ENCODE measurements at regions not wholly inside any gene's neighbourhood (a gene's known extent, or its start where the extent isn't known, plus 50 kb on each side); places are given as distances from the start of the nearest gene placed in this dataset.
A peak's percentile ranks its signal among the peaks of the same experiment; 100 is the strongest.

DNA sequence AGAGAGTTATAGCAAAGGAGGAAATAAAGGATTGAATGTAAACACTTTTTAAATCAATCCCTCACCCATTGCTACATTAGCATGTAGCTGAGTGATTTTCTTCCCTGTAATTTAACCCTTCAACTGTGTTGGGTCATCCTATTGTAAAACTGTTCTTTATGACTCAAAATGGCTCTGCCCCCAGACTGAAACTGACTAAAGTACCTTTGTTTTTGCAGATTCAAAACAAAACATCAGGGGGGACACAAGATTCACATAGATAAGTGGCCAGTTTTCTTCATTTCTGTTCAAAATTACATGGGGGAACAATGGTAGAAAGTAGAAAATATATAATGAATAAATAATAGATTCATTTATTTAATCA lies 268.4 kb downstream of the IGSF11 start:
- TF ChIP-seq, protein P1, sequence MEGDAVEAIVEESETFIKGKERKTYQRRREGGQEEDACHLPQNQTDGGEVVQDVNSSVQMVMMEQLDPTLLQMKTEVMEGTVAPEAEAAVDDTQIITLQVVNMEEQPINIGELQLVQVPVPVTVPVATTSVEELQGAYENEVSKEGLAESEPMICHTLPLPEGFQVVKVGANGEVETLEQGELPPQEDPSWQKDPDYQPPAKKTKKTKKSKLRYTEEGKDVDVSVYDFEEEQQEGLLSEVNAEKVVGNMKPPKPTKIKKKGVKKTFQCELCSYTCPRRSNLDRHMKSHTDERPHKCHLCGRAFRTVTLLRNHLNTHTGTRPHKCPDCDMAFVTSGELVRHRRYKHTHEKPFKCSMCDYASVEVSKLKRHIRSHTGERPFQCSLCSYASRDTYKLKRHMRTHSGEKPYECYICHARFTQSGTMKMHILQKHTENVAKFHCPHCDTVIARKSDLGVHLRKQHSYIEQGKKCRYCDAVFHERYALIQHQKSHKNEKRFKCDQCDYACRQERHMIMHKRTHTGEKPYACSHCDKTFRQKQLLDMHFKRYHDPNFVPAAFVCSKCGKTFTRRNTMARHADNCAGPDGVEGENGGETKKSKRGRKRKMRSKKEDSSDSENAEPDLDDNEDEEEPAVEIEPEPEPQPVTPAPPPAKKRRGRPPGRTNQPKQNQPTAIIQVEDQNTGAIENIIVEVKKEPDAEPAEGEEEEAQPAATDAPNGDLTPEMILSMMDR (conservative IDR thresholded peaks at IDR 0.05; ENCODE audit: low read depth, low read length): no peak

DNA sequence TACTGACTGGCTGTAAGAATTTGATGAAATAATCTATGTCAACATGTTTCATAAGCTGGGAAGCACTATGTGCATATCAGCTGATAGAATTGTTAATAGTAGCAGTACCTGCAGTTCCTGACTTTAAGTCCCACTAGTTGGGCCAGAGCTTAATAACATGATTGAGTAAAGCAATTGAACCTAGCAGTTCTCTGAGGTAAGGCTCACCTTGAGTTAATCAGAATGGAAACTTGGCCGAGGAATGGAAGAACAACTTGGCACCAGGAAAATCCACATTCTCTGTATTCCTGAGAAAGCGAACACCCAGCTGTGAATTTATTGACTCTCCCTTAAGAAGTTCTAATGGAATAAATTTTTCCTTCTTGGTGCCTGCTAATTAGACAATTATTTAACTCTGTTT lies 262.6 kb downstream of the IGSF11 start:
- TF ChIP-seq, protein P1 (conservative IDR thresholded peaks at IDR 0.05; ENCODE audit: low read depth, low read length): no peak
- no peak for DNase-seq (ENCODE audit: low read depth)
- no peak overlapping the region for H3K4me3 ChIP-seq (ENCODE audit: low read length)

More for the DNA sequence above, 268.4 kb downstream of the IGSF11 start:
- DNase-seq (ENCODE audit: low read depth): no peak
- H3K4me3 ChIP-seq (ENCODE audit: low read length): no peak overlapping the region

DNA sequence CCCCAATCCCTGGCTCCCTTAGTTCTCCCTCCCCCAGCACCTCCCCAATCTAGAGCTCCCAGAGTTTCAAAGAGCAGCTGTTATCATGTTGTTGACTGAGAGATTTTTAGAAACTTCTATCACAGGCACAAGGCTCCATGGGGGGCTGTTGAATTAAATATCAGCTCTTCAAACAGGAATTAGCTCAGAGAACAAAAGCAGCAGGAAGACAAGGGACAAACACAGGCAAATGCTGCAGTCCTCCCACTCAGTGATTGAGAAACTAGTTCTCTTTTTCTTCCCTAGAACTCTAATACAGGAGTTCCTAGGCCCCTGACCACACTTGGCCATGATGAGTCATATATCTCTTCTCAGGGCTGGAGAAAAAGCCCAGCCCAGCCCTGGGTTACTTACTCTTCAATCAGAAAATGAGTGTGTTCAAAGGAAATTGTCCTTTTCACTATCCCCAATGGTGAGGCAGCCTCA lies 262.1 kb downstream of the IGSF11 start:
- no peak for DNase-seq (ENCODE audit: low read depth)
- H3K4me3 ChIP-seq (ENCODE audit: low read length): no peak overlapping the region
- TF ChIP-seq, protein P1 (conservative IDR thresholded peaks at IDR 0.05; ENCODE audit: low read depth, low read length): no peak

DNA sequence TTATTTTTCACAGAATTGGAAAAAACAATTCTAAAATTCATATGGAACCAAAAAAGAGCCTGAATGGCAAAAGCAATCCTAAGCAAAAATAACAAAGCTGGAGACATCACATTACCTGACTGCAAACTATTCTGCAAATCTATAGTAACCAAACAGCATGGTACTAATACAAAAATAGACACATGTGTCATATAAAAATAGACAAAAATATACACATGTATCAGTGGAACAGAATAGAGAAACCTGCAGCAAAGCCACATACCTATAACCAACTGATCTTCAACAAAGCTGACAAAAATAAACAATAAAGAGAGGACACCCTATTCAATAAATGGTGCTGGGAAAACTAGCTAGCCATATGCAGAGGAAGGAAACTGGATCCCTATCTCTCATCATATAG lies 259.6 kb downstream of the IGSF11 start:
- TF ChIP-seq, protein P1 (conservative IDR thresholded peaks at IDR 0.05; ENCODE audit: low read depth, low read length): no peak

DNA sequence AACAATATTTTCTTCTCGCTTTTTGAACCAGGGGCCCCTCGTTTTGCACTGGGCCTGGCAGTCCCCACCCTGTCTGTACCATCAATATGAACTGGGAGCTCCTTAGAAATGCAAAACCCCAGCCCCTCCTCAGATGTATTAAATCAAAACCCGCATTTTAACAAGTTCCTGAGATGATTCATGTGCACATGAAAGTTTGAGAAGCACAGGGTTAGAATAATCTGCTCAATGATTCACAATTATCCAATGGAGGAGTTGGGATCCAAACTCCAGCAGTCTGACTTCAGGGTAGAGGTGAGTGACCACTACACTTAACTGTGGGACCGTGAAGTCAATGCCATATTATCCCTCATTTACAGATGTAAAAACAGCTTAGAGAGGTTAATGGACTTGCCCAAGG lies 256.4 kb downstream of the IGSF11 start:
- H3K4me3 ChIP-seq (ENCODE audit: low read length): no peak overlapping the region
- peak; percentile 47 for DNase-seq (ENCODE audit: low read depth)
- TF ChIP-seq, protein P1 (conservative IDR thresholded peaks at IDR 0.05; ENCODE audit: low read depth, low read length): no peak

More for the DNA sequence above, 259.6 kb downstream of the IGSF11 start:
- no peak for DNase-seq (ENCODE audit: low read depth)
- no peak overlapping the region for H3K4me3 ChIP-seq (ENCODE audit: low read length)

DNA sequence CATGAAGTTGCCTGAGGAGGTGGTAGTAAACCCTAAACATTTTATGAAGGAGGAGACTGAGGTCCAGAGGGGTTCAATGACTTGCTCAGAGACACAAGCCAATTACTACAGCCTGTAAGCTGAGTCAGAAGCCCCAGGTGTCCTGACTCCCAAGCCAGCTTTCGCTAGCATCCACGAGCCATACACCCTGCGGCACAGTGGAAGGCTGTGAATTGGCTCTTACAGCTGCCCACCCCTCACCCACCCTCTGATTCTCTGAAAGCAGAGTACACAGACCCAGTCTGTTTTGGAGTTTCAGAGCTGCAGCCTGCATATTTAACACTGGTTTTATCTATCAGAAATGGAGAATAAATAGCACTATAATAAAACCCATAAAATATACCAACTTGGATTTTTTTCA lies 253.4 kb downstream of the IGSF11 start:
- H3K4me3 ChIP-seq (ENCODE audit: low read length): no peak overlapping the region
- DNase-seq (ENCODE audit: low read depth): no peak
- TF ChIP-seq, protein P1 (conservative IDR thresholded peaks at IDR 0.05; ENCODE audit: low read depth, low read length): no peak

DNA sequence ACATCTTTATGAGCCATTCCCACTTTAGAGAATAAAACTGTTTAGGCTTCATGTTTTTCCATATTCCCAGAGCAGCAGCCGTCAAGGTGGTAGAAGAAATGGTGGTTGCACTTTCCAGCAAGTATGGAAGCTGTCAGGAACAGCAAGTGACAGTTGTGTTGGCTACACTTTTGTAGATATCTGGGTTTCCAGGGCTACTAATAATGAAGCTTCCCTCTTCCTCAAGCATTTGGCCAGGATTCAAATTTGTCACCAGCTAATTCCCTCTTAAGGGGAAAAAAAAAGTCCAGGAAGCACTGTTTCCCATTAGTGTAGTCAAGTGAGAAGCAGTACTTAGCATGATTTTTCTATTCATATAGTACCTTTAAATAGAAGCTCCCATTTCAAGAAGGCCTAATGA lies 252.8 kb downstream of the IGSF11 start:
- peak; percentile 56 for DNase-seq (ENCODE audit: low read depth)
- H3K4me3 ChIP-seq (ENCODE audit: low read length): no peak overlapping the region
- TF ChIP-seq, protein P1 (conservative IDR thresholded peaks at IDR 0.05; ENCODE audit: low read depth, low read length): no peak
